Breast epithelium (tissue), 4 donors: ENCODE measurements at regions not wholly inside any gene's neighbourhood (a gene's known extent, or its start where the extent isn't known, plus 50 kb on each side); places are given as distances from the start of the nearest gene placed in this dataset.

ENCODE experiments used
- DNase-seq, 2 donors: peaks; one replicate each; pipeline ENCODE4 v3.0.0-alpha.2; 2019; ENCODE audit warnings: low spot score in 2 of 2
- H3K27ac ChIP-seq, 2 donors: fragments of 200-600 bp; sonication (generic) in 1 of 2; one replicate each; pipeline ENCODE4 v1.5.1; 2016 to 2019; ENCODE audit warnings: mild to moderate bottlenecking in 1 of 2
- H3K27me3 ChIP-seq, 2 donors: fragments of 200-600 bp; sonication (generic) in 1 of 2; one replicate each; pipeline versions ENCODE4 v1.5.1 to v1.6.0; 2017 to 2019; ENCODE audit warnings: control low read depth in 1 of 2, mild to moderate bottlenecking in 1 of 2
- H3K36me3 ChIP-seq: fragments of 200-600 bp; one replicate; pipeline ENCODE4 v1.5.1; 2019
- H3K4me1 ChIP-seq, 2 donors: fragments of 200-600 bp; sonication (generic); one replicate each; pipeline ENCODE4 v1.5.1; 2016 to 2019; ENCODE audit warnings: control low read depth in 1 of 2
- H3K4me3 ChIP-seq, 3 donors: fragments of 200-600 bp; sonication (generic); 1 replicate in 2 of 3; 2 replicates in 1 of 3; pipeline ENCODE4 v1.5.1; 2016 to 2019; ENCODE audit warnings: mild to moderate bottlenecking in 3 of 3, moderate library complexity in 2 of 3
- H3K9me3 ChIP-seq, 2 donors: fragments of 200-600 bp; sonication (generic) in 1 of 2; one replicate each; pipeline ENCODE4 v1.5.1; 2016 to 2019; ENCODE audit warnings: control low read depth in 1 of 2
- CTCF ChIP-seq, 3 donors: fragments of 450-650 bp; IDR thresholded peaks; one replicate each; pipeline ENCODE4 v1.5.1; 2016 to 2017; ENCODE audit warnings: antibody characterized with exemption in 3 of 3, mild to moderate bottlenecking in 3 of 3, moderate library complexity in 3 of 3
- POLR2A ChIP-seq: fragments of 450-650 bp; IDR thresholded peaks from one replicate; pipeline ENCODE4 v1.6.1; 2016; ENCODE audit warnings: antibody characterized with exemption, mild to moderate bottlenecking, moderate library complexity
- POLR2AphosphoS5 ChIP-seq, 3 donors: sonication (generic); formaldehyde crosslinking; IDR thresholded peaks; one replicate each; pipeline ENCODE4 v1.6.1; 2017; ENCODE audit warnings: antibody characterized with exemption in 3 of 3
- intact Hi-C: fragments of 100-400 bp; cut with DNase I; formaldehyde crosslinking; loops from one replicate; pipeline ENCODE4 v1.15.1; 2023; ENCODE audit warnings: low total_unique reads

GRCh38 chr17:71327376-71328059 lies 793.3 kb upstream of the SOX9 start:
- Histone ChIP-seq H3K4me3 (no peak overlapping the region), H3K36me3 (no peaks in the 10 kb centered on the region), H3K4me1 (no peaks in the 10 kb centered on the region), H3K9me3 (no peaks in the 10 kb centered on the region), H3K27me3 (no peaks in the 10 kb centered on the region), H3K27ac (no peak overlapping the region)
- DNase-seq, result no peak
- intact Hi-C loops, result no loop called here
- TF ChIP-seq POLR2AphosphoS5 (IDR thresholded peaks at IDR 0.05) (no peak), POLR2A (no peak), CTCF (IDR thresholded peaks at IDR 0.05) (no peak)

DNA sequence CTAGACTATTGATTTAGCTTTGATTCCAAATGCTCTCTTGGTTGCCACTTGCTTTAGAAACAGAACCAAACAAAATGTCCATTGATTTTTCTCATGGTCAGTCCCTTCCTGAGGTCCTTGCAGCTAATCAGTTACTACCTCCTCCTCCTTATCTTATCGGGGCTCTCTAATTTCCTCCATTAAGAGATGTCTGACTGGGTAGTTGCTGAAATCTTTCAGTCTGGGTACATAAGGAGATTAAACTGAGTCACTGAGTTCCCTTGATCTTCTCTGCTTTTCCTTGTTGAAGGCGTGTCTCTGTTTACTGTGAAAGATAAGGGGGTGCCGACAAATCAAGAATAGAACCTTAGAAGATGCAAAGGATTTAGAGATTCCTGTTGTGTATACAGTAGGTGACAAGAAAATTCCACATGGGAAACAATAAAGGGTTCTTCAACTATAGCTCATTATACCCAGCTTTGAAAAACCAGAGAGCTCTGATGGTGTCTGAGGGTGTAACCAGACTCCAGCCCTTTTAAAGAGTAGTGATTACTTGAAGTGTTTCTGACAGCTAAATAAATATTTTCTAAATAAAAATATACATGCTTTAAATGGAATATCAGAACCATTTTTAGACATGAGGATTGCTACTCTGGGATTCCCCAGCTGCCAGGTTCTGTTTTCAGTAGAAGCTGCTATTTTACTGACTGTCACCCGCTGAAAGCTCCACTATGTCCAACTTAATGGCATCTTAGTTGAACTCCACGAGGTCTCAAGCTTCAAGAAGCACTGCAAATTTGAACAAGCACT lies 791.3 kb upstream of the SOX9 start:
- Histone ChIP-seq H3K36me3 (no peaks in the 10 kb centered on the region), H3K4me1 (no peaks in the 10 kb centered on the region), H3K9me3 (no peaks in the 10 kb centered on the region), H3K27ac (no peak overlapping the region), H3K27me3 (no peaks in the 10 kb centered on the region), H3K4me3 (no peak overlapping the region)
- intact Hi-C loops, result loop anchor here (5.0 kb wide), 1 partner anchor 338 kb away; no protein-coding TSS in a partner anchor
- TF ChIP-seq POLR2A (no peak), CTCF (IDR thresholded peaks at IDR 0.05) (no peak), POLR2AphosphoS5 (IDR thresholded peaks at IDR 0.05) (no peak)
- no peak for DNase-seq

DNA sequence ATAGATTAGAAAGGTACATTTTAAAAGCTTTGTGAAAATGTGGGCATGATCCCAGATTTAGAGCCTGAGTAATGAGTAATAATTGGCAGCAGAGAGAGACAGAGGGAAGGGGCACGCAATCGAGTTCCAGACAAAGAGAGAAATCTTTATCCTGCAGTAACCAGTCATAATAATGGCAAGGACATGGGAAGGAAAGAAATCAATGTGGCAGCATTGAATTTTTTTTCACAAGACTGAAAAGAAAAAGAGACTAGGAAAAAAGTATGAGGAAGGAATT lies 790.8 kb upstream of the SOX9 start:
- no peaks in the 10 kb centered on the region for H3K4me1 ChIP-seq
- intact Hi-C loops, result loop anchor here (5.0 kb wide), 1 partner anchor 337 kb away; no protein-coding TSS in a partner anchor
- no peaks in the 10 kb centered on the region for H3K9me3 ChIP-seq
- no peaks in the 10 kb centered on the region for H3K36me3 ChIP-seq
- H3K27me3 ChIP-seq, result no peaks in the 10 kb centered on the region
- H3K27ac ChIP-seq, result no peak overlapping the region
- no peak for TF ChIP-seq CTCF (IDR thresholded peaks at IDR 0.05)
- TF ChIP-seq POLR2AphosphoS5 (IDR thresholded peaks at IDR 0.05), result no peak
- TF ChIP-seq POLR2A, result no peak
- H3K4me3 ChIP-seq, result no peak overlapping the region
- DNase-seq, result no peak

GRCh38 chr17:71331754-71332325 lies 789.0 kb upstream of the SOX9 start:
- Histone ChIP-seq H3K4me1 (no peaks in the 10 kb centered on the region), H3K9me3 (no peaks in the 10 kb centered on the region), H3K4me3 (no peak overlapping the region), H3K27me3 (no peaks in the 10 kb centered on the region), H3K27ac (no peak overlapping the region), H3K36me3 (no peaks in the 10 kb centered on the region)
- intact Hi-C loops, result loop anchor here (5.0 kb wide), 1 partner anchor 335 kb away; no protein-coding TSS in a partner anchor
- no peak for DNase-seq
- TF ChIP-seq POLR2AphosphoS5 (IDR thresholded peaks at IDR 0.05) (no peak), CTCF (IDR thresholded peaks at IDR 0.05) (no peak), POLR2A (no peak)
